HEK293T (cell line): ENCODE measurements at regions not wholly inside any gene's neighbourhood (a gene's known extent, or its start where the extent isn't known, plus 50 kb on each side); places are given as distances from the start of the nearest gene placed in this dataset.

Experiments
- CTCF ChIA-PET: fragments of 350-600 bp; formaldehyde crosslinking; extraction: SDS; loops from one replicate; lab custom pipeline; 2021; ENCODE audit warnings: antibody characterized with exemption, inconsistent platforms; lab: Yijun Ruan, JAX
- POLR2A ChIA-PET: fragments of 350-600 bp; formaldehyde crosslinking; extraction: SDS; loops from one replicate; lab custom pipeline; 2020; ENCODE audit warnings: antibody characterized with exemption, inconsistent platforms; lab: Yijun Ruan, JAX
- DNase-seq: peaks from one replicate; pipeline ENCODE4 v3.0.0; 2012; ENCODE audit warnings: mixed read lengths; ENCODE audit errors: extremely low spot score
- ARNT ChIP-seq: fragments of 450-650 bp; IDR thresholded peaks from 2 replicates; pipeline ENCODE4 v1.6.1; 2017; ENCODE audit warnings: mild to moderate bottlenecking
- BHLHE40 ChIP-seq: fragments of 450-650 bp; IDR thresholded peaks from 2 replicates; pipeline ENCODE4 v1.6.1; 2016; ENCODE audit warnings: mild to moderate bottlenecking, moderate library complexity, borderline replicate concordance
- CTBP1 ChIP-seq: fragments of 450-650 bp; IDR thresholded peaks from 2 replicates; pipeline ENCODE4 v1.6.1; 2016; ENCODE audit warnings: borderline replicate concordance
- ELF4 ChIP-seq: fragments of 450-650 bp; IDR thresholded peaks from 2 replicates; pipeline ENCODE4 v1.6.1; 2017; ENCODE audit warnings: antibody characterized with exemption
- FOXA1 ChIP-seq: fragments of 450-650 bp; IDR thresholded peaks from 2 replicates; pipeline ENCODE4 v1.6.1; 2016; ENCODE audit warnings: mild to moderate bottlenecking
- FOXK2 ChIP-seq: fragments of 450-650 bp; IDR thresholded peaks from 2 replicates; pipeline ENCODE4 v1.6.1; 2016; ENCODE audit warnings: mild to moderate bottlenecking
- FOXM1 ChIP-seq: fragments of 450-650 bp; IDR thresholded peaks from 2 replicates; pipeline ENCODE4 v1.6.1; 2017; ENCODE audit warnings: mild to moderate bottlenecking, borderline replicate concordance
- HDGF ChIP-seq: fragments of 450-650 bp; IDR thresholded peaks from 2 replicates; pipeline ENCODE4 v1.6.1; 2017; ENCODE audit warnings: antibody characterized with exemption, borderline replicate concordance
- L3MBTL2 ChIP-seq: fragments of 450-650 bp; conservative IDR thresholded peaks from 2 replicates; pipeline ENCODE4 v1.6.1; 2016; ENCODE audit warnings: mild to moderate bottlenecking
- LEF1 ChIP-seq: fragments of 450-650 bp; IDR thresholded peaks from 2 replicates; pipeline ENCODE4 v1.6.1; 2017; ENCODE audit warnings: mild to moderate bottlenecking, borderline replicate concordance
- NFRKB ChIP-seq: fragments of 450-650 bp; IDR thresholded peaks from 2 replicates; pipeline ENCODE4 v1.6.1; 2016; ENCODE audit warnings: mild to moderate bottlenecking, moderate library complexity
- SP1 ChIP-seq: fragments of 450-650 bp; IDR thresholded peaks from 2 replicates; pipeline ENCODE4 v1.6.1; 2017
- SUZ12 ChIP-seq: fragments of 450-650 bp; IDR thresholded peaks from 2 replicates; pipeline ENCODE4 v1.6.1; 2016; ENCODE audit warnings: mild to moderate bottlenecking
- TARDBP ChIP-seq: fragments of 450-650 bp; IDR thresholded peaks from 2 replicates; pipeline ENCODE4 v1.6.1; 2016
- ZNF384 ChIP-seq: fragments of 450-650 bp; IDR thresholded peaks from 2 replicates; pipeline ENCODE4 v1.6.1; 2016
- TF ChIP-seq, protein P1 (sequence below): fragments of 450-650 bp; IDR thresholded peaks from 2 replicates; pipeline ENCODE4 v1.6.1; 2016

DNA sequence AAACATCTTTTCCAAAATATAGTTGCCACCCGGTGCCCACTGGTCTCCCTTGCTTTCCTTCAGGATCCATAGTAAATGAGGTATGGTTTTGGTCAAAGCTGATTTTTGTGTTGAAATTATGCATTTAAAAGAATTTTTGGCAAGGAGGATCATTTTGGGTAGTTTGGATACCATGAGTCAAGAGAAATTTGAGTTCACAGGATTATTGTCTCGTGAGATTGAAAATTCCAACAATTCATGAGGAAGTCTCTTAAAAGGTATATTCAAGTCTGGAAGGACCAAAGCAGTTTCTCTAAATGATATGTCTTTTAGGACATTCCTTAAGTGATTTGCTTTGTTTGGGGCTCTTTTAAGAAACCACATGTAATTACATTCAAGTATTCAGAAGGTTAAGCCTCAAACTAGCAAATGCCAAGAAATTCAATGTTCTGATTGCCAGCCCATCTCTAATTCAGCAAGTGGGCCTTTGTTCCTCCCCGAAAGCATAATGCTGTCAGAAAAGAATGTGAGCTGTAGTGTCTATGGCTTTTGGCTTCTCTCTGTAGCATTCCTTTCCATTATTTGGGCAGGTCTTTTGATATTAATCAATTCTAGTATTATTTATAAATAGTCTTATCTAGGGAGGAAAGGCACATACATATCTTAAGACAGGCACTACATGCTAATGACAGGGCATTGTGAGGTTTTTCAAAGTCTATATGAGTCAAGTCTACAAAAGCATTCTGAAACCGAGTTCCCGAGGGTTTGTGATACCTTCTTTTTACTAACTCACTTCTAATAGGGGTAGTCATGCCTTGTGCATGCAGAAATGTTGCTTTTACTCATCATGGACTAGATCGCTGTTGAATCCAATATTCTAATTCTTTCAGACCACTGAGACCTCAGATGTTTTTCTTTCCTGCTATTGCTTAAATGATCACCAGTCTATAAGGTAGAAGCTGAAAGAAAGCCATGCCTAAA is 453.9 kb downstream of the ENC1 start:
- POLR2A ChIA-PET, result no interaction called here
- TF ChIP-seq, protein P1, sequence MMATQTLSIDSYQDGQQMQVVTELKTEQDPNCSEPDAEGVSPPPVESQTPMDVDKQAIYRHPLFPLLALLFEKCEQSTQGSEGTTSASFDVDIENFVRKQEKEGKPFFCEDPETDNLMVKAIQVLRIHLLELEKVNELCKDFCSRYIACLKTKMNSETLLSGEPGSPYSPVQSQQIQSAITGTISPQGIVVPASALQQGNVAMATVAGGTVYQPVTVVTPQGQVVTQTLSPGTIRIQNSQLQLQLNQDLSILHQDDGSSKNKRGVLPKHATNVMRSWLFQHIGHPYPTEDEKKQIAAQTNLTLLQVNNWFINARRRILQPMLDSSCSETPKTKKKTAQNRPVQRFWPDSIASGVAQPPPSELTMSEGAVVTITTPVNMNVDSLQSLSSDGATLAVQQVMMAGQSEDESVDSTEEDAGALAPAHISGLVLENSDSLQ, result no peak
- TF ChIP-seq ARNT (no peak), ZNF384 (no peak), L3MBTL2 (no peak), HDGF (no peak), BHLHE40 (no peak), SP1 (no peak), TARDBP (no peak)
- CTCF ChIA-PET, result no interaction called here
- DNase-seq, result no peak

GRCh38 chr5:74185599-74185998 is 454.9 kb downstream of the ENC1 start:
- CTCF ChIA-PET, result no interaction called here
- TF ChIP-seq SP1 (no peak), HDGF (no peak), CTBP1 (no peak)
- TF ChIP-seq, protein P1, result no peak
- POLR2A ChIA-PET, result no interaction called here
- no peak for DNase-seq

GRCh38 chr5:74184649-74185048 is 455.9 kb downstream of the ENC1 start:
- DNase-seq, result no peak
- ChIA-PET POLR2A (no interaction called here), CTCF (no interaction called here)
- TF ChIP-seq FOXK2 (no peak), BHLHE40 (no peak), TARDBP (no peak), ARNT (no peak), ZNF384 (no peak), FOXA1 (no peak), SP1 (no peak), LEF1 (no peak)

DNA sequence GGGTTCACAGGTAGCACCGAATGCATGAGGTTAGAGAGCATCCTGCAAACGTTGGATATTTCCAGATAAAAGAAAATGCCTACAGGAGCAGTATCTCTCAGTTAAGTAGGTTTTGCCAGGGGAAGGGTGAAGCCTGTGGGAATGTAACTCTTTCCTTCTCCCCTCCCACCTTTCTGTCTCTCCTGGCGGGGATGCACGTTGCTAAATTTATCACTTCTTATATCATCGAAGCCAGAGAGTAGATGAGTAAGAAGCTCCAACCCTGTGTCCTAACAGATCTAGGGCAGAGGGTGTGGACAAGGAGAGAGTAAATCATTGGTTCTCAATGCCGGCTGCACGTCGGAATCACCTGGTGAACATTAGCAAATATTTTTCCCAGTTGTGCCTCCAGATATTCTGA is 457.5 kb downstream of the ENC1 start:
- DNase-seq, result no peak
- no peak for TF ChIP-seq NFRKB
- TF ChIP-seq ARNT, result no peak
- no peak for TF ChIP-seq SUZ12
- no peak for TF ChIP-seq HDGF
- no peak for TF ChIP-seq LEF1
- TF ChIP-seq FOXM1, result no peak
- no peak for TF ChIP-seq ELF4
- no peak for TF ChIP-seq L3MBTL2
- no peak for TF ChIP-seq FOXA1
- no peak for TF ChIP-seq BHLHE40
- ChIA-PET POLR2A (no interaction called here), CTCF (no interaction called here)

GRCh38 chr5:74182603-74183002 is 457.9 kb downstream of the ENC1 start:
- TF ChIP-seq ARNT (no peak), SUZ12 (no peak), LEF1 (no peak), FOXK2 (no peak), SP1 (no peak), FOXA1 (no peak), FOXM1 (no peak), ZNF384 (no peak), TARDBP (no peak), CTBP1 (no peak), BHLHE40 (no peak), NFRKB (no peak), ELF4 (no peak), HDGF (no peak), L3MBTL2 (no peak)
- TF ChIP-seq, protein P1, result no peak
- no peak for DNase-seq
- CTCF ChIA-PET, result interaction anchor here (1.5 kb wide), 1 partner anchor 30 kb away, joined by 4 read pairs; no protein-coding TSS in a partner anchor
- POLR2A ChIA-PET, result no interaction called here

GRCh38 chr5:74179701-74180100 is 460.8 kb downstream of the ENC1 start:
- no peak for TF ChIP-seq CTBP1
- no peak for TF ChIP-seq SP1
- TF ChIP-seq L3MBTL2, result no peak
- TF ChIP-seq BHLHE40, result no peak
- TF ChIP-seq, protein P1, result no peak
- TF ChIP-seq HDGF, result no peak
- TF ChIP-seq FOXK2, result no peak
- TF ChIP-seq LEF1, result no peak
- DNase-seq, result no peak
- POLR2A ChIA-PET, result no interaction called here
- CTCF ChIA-PET, result no interaction called here
